ENCODE measurements at regions not wholly inside any gene's neighbourhood (a gene's known extent, or its start where the extent isn't known, plus 50 kb on each side); places are given as distances from the start of the nearest gene placed in this dataset.
"Not testable (repeated sequence)": the region's sequence is repeated elsewhere in the genome, so short reads cannot be mapped to it uniquely, and the experiment has no call there.

GRCh38 chr10:131363416-131363815 is 51.9 kb upstream of the TCERG1L start:
- DNase-seq (ENCODE audit: low read depth in 3 of 3): no peak

- DNase-seq (ENCODE audit: low read depth in 3 of 3): no peak
Measured at GRCh38 chr10:131371571-131371970, 60.0 kb upstream of the TCERG1L start.

- no peak for DNase-seq (ENCODE audit: low read depth in 3 of 3)
Measured at GRCh38 chr10:131381576-131381975, 70.1 kb upstream of the TCERG1L start.

- not testable (repeated sequence) for DNase-seq (ENCODE audit: low read depth in 3 of 3)
Measured at GRCh38 chr10:131385161-131385872, 73.8 kb upstream of the TCERG1L start.

GRCh38 chr10:131387018-131387529 is 75.6 kb upstream of the TCERG1L start:
- no peak for DNase-seq (ENCODE audit: low read depth in 3 of 3)

- DNase-seq (ENCODE audit: low read depth in 3 of 3): no peak
Measured at GRCh38 chr10:131391936-131392335, 80.4 kb upstream of the TCERG1L start.

GRCh38 chr10:131396121-131397050 is 84.9 kb upstream of the TCERG1L start:
- DNase-seq (ENCODE audit: low read depth in 3 of 3): no peak

GRCh38 chr10:131398166-131398565 is 86.6 kb upstream of the TCERG1L start:
- DNase-seq (ENCODE audit: low read depth in 3 of 3): no peak

- no peak for DNase-seq (ENCODE audit: low read depth in 3 of 3)
Measured at GRCh38 chr10:131399981-131400380, 88.5 kb upstream of the TCERG1L start.

GRCh38 chr10:131400513-131400912 is 89.0 kb upstream of the TCERG1L start:
- no peak for DNase-seq (ENCODE audit: low read depth in 3 of 3)

- no peak for DNase-seq (ENCODE audit: low read depth in 3 of 3)
Measured at GRCh38 chr10:131402771-131403650, 91.5 kb upstream of the TCERG1L start.

GRCh38 chr10:131403936-131404335 is 92.4 kb upstream of the TCERG1L start:
- DNase-seq (ENCODE audit: low read depth in 3 of 3): no peak

- DNase-seq (ENCODE audit: low read depth in 3 of 3): no peak
Measured at GRCh38 chr10:131404886-131405285, 93.4 kb upstream of the TCERG1L start.

- no peak for DNase-seq (ENCODE audit: low read depth in 3 of 3)
Measured at GRCh38 chr10:131406676-131407392, 95.3 kb upstream of the TCERG1L start.

GRCh38 chr10:131418681-131419080 is 107.2 kb upstream of the TCERG1L start:
- no peak for DNase-seq (ENCODE audit: low read depth in 3 of 3)

GRCh38 chr10:131419797-131420196 is 108.3 kb upstream of the TCERG1L start:
- DNase-seq (ENCODE audit: low read depth in 3 of 3): no peak

GRCh38 chr10:131420867-131421266 is 109.3 kb upstream of the TCERG1L start:
- DNase-seq (ENCODE audit: low read depth in 3 of 3): no peak

GRCh38 chr10:131421381-131421780 is 109.9 kb upstream of the TCERG1L start:
- no peak for DNase-seq (ENCODE audit: low read depth in 3 of 3)

GRCh38 chr10:131422731-131423130 is 111.2 kb upstream of the TCERG1L start:
- DNase-seq (ENCODE audit: low read depth in 3 of 3): no peak

- no peak for DNase-seq (ENCODE audit: low read depth in 3 of 3)
Measured at GRCh38 chr10:131424053-131424452, 112.5 kb upstream of the TCERG1L start.

All from stimulated activated CD4-positive, alpha-beta T cell treated with anti-CD3 and anti-CD28 coated beads, TNF-alpha, amount 100 ng/mL, for 4 hours (primary cell).